SK-N-SH (cell line): ENCODE measurements at regions not wholly inside any gene's neighbourhood (a gene's known extent, or its start where the extent isn't known, plus 50 kb on each side); places are given as distances from the start of the nearest gene placed in this dataset.
"Not testable (repeated sequence)": the region's sequence is repeated elsewhere in the genome, so short reads cannot be mapped to it uniquely, and the experiment has no call there.

Experiments
- CTCF ChIA-PET: fragments of 300-600, 350-600 bp; formaldehyde crosslinking; extraction: SDS; loops from one replicate; lab custom pipeline; 2021; lab: Yijun Ruan, JAX
- POLR2A ChIA-PET: fragments of 350-600 bp; sonication (Branson Sonifier 250); formaldehyde crosslinking; extraction: SDS; loops from one replicate; lab custom pipeline; 2020; ENCODE audit warnings: antibody characterized with exemption, inconsistent platforms; lab: Yijun Ruan, JAX
- DNase-seq: peaks from one replicate; pipeline ENCODE4 v3.0.0; 2012
- H2AFZ ChIP-seq: fragments of 200-600 bp; sonication (generic); 2 replicates; pipeline ENCODE4 v1.8.1; 2016; ENCODE audit warnings: antibody characterized with exemption, mild to moderate bottlenecking, low read depth
- H3F3A ChIP-seq: fragments of 200-600 bp; sonication (generic); replicated peaks from 2 replicates; pipeline ENCODE3; 2016; ENCODE audit warnings: antibody characterized with exemption, mild to moderate bottlenecking; ENCODE audit not compliant: insufficient read depth
- H3K27ac ChIP-seq, 2 experiments: fragments of 200-500 bp in 1 of 2; fragments of 200-600 bp in 1 of 2; sonication (Bioruptor generic) in 1 of 2; sonication (generic), shearing (Covaris generic) in 1 of 2; 2 replicates each; pipeline versions ENCODE4 v1.5.1 to v1.6.1; 2014 to 2016; ENCODE audit warnings: low read depth in 2 of 2, inconsistent platforms in 1 of 2, low read length in 1 of 2, mild to moderate bottlenecking in 1 of 2, mixed read lengths in 1 of 2
- H3K27me3 ChIP-seq: fragments of 200-600 bp; sonication (generic), shearing (Covaris generic); 2 replicates; pipeline ENCODE4 v1.6.1; 2016; ENCODE audit warnings: mixed run types; ENCODE audit not compliant: insufficient read depth
- H3K36me3 ChIP-seq, 2 experiments: fragments of 200-500 bp in 1 of 2; fragments of 200-600 bp in 1 of 2; sonication (Bioruptor generic) in 1 of 2; sonication (generic) in 1 of 2; replicated peaks in 1 of 2; 2 replicates each; pipeline versions ENCODE3 to v1.5.1; 2014 to 2016; ENCODE audit warnings: low read length in 1 of 2, mild to moderate bottlenecking in 1 of 2; ENCODE audit not compliant: insufficient read depth in 2 of 2, control insufficient read depth in 1 of 2
- H3K4me1 ChIP-seq, 2 experiments: fragments of 200-500 bp in 1 of 2; fragments of 200-600 bp in 1 of 2; sonication (Bioruptor generic) in 1 of 2; sonication (generic), shearing (Covaris generic) in 1 of 2; 2 replicates each; pipeline versions ENCODE4 v1.5.1 to v1.6.1; 2014 to 2016; ENCODE audit warnings: low read depth in 1 of 2, low read length in 1 of 2, mixed run types in 1 of 2; ENCODE audit not compliant: insufficient read depth in 2 of 2, control insufficient read depth in 1 of 2
- H3K4me2 ChIP-seq: fragments of 200-600 bp; sonication (generic), shearing (Covaris generic); 2 replicates; pipeline ENCODE4 v1.6.1; 2017; ENCODE audit warnings: mixed run types
- H3K4me3 ChIP-seq, 2 experiments: fragments of 200-500 bp in 1 of 2; fragments of 200-600 bp in 1 of 2; sonication (Bioruptor generic) in 1 of 2; sonication (generic), shearing (Covaris generic) in 1 of 2; 2 replicates each; pipeline versions ENCODE4 v1.5.1 to v1.8.1; 2014 to 2016; ENCODE audit warnings: low read depth in 2 of 2, inconsistent platforms in 1 of 2, low read length in 1 of 2, mild to moderate bottlenecking in 1 of 2, mixed read lengths in 1 of 2, moderate library complexity in 1 of 2
- H3K79me2 ChIP-seq: fragments of 200-600 bp; sonication (generic); 2 replicates; pipeline ENCODE4 v1.8.1; 2017; ENCODE audit warnings: mild to moderate bottlenecking; ENCODE audit not compliant: insufficient read depth
- H3K9ac ChIP-seq: fragments of 200-600 bp; sonication (generic); 2 replicates; pipeline ENCODE4 v1.6.1; 2017; ENCODE audit warnings: mixed run types
- H3K9me2 ChIP-seq: fragments of 200-600 bp; sonication (generic); 2 replicates; pipeline ENCODE4 v1.6.1; 2017; ENCODE audit warnings: mixed run types
- H3K9me3 ChIP-seq: fragments of 200-600 bp; sonication (generic); 2 replicates; pipeline ENCODE4 v1.6.1; 2017; ENCODE audit warnings: mixed run types, mild to moderate bottlenecking, moderate library complexity
- H4K20me1 ChIP-seq: fragments of 200-600 bp; sonication (generic); 2 replicates; pipeline ENCODE4 v1.6.1; 2017; ENCODE audit warnings: mild to moderate bottlenecking, mixed run types; ENCODE audit not compliant: insufficient read depth
- ELF1 ChIP-seq: IDR thresholded peaks from 2 replicates; pipeline ENCODE4 v1.4.0; 2012
- EZH2phosphoT487 ChIP-seq: fragments of 200-600 bp; sonication (generic); IDR thresholded peaks from 2 replicates; pipeline ENCODE4 v1.6.1; 2017; ENCODE audit warnings: low read depth, mixed run types, mild to moderate bottlenecking, antibody characterized with exemption, moderate library complexity, borderline replicate concordance
- FOXJ3 ChIP-seq: sonication (generic); formaldehyde crosslinking; IDR thresholded peaks from 2 replicates; pipeline ENCODE4 v1.5.1; 2020; ENCODE audit warnings: mild to moderate bottlenecking, missing genetic modification reagents
- FOXM1 ChIP-seq: IDR thresholded peaks from 2 replicates; pipeline ENCODE4 v1.4.0; 2012; ENCODE audit warnings: low read depth, mild to moderate bottlenecking
- GABPA ChIP-seq: IDR thresholded peaks from 2 replicates; pipeline ENCODE4 v1.4.0; 2012; ENCODE audit warnings: low read depth, mild to moderate bottlenecking
- NRF1 ChIP-seq: IDR thresholded peaks from 2 replicates; pipeline ENCODE4 v1.6.1; 2012; ENCODE audit warnings: low read depth, mild to moderate bottlenecking, low read length
- POLR2AphosphoS5 ChIP-seq: IDR thresholded peaks from 2 replicates; pipeline ENCODE4 v1.6.1; 2012; ENCODE audit warnings: low read depth, low read length
- RAD21 ChIP-seq: IDR thresholded peaks from 2 replicates; pipeline ENCODE4 v1.6.1; 2012; ENCODE audit warnings: mild to moderate bottlenecking, low read length
- RCOR1 ChIP-seq: fragments of 150-350 bp; IDR thresholded peaks from 2 replicates; pipeline ENCODE4 v1.6.1; 2017; ENCODE audit warnings: antibody characterized with exemption, low read length
- TAF1 ChIP-seq: IDR thresholded peaks from 2 replicates; pipeline ENCODE4 v1.6.1; 2012; ENCODE audit warnings: low read depth, mild to moderate bottlenecking, low read length, moderate library complexity, borderline replicate concordance
- TEAD4 ChIP-seq: IDR thresholded peaks from 2 replicates; pipeline ENCODE4 v1.4.0; 2012; ENCODE audit warnings: mild to moderate bottlenecking, borderline replicate concordance; ENCODE audit not compliant: insufficient read depth
- WGBS: methylation state at CpG from one replicate; pipeline ENCODE4 v1.1.6; 2017; ENCODE audit warnings: low lambda C conversion rate; 5-methylcytosine and 5-hydroxymethylcytosine counted together
- TF ChIP-seq, protein P1 (sequence below): IDR thresholded peaks from 2 replicates; pipeline ENCODE4 v1.4.0; 2012; ENCODE audit warnings: low read depth, borderline replicate concordance
- TF ChIP-seq, protein P2 (sequence below): IDR thresholded peaks from 2 replicates; pipeline ENCODE4; 2012
- TF ChIP-seq, protein P3 (sequence below): fragments of 150-350 bp; IDR thresholded peaks from 2 replicates; pipeline ENCODE4 v1.6.1; 2016; ENCODE audit warnings: mild to moderate bottlenecking, low read depth, low read length
- TF ChIP-seq, protein P4 (sequence below): IDR thresholded peaks from 2 replicates; pipeline ENCODE4 v1.4.0; 2012; ENCODE audit warnings: low read depth
- TF ChIP-seq, protein P5 (sequence below): IDR thresholded peaks from 2 replicates; pipeline ENCODE4 v1.6.1; 2012; ENCODE audit warnings: mild to moderate bottlenecking, low read depth, low read length, moderate library complexity

DNA sequence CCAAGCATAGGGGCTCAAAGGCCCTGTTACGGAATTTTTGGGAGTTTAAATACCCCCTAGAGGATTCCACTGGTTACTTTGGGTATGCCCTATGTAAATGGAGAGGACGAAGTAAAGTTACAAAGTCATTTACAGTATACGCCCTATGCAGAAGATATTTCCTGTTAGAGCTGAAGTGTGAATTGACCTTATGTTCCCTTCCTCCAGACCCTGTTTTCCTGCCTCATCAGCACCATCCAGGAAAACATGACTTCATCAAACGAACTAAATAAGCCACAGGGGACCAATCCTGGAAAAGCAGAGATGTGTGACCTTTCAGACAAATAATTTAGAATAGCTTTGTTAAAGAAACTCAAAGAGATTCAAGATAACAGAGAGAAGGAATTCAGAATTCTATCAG lies 177.4 kb downstream of the SQOR start (continued):
- TF ChIP-seq, protein P1, sequence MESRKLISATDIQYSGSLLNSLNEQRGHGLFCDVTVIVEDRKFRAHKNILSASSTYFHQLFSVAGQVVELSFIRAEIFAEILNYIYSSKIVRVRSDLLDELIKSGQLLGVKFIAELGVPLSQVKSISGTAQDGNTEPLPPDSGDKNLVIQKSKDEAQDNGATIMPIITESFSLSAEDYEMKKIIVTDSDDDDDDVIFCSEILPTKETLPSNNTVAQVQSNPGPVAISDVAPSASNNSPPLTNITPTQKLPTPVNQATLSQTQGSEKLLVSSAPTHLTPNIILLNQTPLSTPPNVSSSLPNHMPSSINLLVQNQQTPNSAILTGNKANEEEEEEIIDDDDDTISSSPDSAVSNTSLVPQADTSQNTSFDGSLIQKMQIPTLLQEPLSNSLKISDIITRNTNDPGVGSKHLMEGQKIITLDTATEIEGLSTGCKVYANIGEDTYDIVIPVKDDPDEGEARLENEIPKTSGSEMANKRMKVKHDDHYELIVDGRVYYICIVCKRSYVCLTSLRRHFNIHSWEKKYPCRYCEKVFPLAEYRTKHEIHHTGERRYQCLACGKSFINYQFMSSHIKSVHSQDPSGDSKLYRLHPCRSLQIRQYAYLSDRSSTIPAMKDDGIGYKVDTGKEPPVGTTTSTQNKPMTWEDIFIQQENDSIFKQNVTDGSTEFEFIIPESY = no peak
- TF ChIP-seq, protein P2, sequence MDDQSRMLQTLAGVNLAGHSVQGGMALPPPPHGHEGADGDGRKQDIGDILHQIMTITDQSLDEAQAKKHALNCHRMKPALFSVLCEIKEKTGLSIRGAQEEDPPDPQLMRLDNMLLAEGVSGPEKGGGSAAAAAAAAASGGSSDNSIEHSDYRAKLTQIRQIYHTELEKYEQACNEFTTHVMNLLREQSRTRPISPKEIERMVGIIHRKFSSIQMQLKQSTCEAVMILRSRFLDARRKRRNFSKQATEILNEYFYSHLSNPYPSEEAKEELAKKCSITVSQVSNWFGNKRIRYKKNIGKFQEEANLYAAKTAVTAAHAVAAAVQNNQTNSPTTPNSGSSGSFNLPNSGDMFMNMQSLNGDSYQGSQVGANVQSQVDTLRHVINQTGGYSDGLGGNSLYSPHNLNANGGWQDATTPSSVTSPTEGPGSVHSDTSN = no peak
- TF ChIP-seq TAF1 (no peak), RAD21 (no peak), FOXJ3 (CRISPR knock-in tag) (no peak), TEAD4 (no peak), EZH2phosphoT487 (no peak), NRF1 (no peak)
- TF ChIP-seq, protein P3, sequence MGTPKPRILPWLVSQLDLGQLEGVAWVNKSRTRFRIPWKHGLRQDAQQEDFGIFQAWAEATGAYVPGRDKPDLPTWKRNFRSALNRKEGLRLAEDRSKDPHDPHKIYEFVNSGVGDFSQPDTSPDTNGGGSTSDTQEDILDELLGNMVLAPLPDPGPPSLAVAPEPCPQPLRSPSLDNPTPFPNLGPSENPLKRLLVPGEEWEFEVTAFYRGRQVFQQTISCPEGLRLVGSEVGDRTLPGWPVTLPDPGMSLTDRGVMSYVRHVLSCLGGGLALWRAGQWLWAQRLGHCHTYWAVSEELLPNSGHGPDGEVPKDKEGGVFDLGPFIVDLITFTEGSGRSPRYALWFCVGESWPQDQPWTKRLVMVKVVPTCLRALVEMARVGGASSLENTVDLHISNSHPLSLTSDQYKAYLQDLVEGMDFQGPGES = no peak
- TF ChIP-seq, all 33 proteins: peak for 0

DNA sequence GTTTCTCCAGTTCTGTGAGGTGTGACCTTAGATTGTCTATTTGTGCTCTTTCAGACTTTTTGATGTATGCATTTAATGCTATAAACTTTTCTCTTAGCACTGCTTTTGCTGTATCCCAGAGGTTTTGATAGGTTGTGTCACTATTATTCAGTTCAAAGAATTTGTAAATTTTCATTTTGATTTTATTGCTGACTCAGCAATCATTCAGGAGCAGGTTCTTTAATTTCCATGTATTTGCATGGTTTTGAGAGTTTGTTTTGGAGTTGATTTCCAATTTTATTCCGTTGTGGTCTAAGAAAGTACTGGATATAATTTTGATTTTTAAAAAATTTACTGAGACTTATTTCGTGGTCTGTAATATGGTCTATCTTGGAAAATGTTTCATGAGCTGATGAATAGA lies 182.7 kb downstream of the SQOR start:
- CTCF ChIA-PET = not testable (repeated sequence)
- WGBS = 16% methylated on average over 2 of the region's 2 CpGs

DNA sequence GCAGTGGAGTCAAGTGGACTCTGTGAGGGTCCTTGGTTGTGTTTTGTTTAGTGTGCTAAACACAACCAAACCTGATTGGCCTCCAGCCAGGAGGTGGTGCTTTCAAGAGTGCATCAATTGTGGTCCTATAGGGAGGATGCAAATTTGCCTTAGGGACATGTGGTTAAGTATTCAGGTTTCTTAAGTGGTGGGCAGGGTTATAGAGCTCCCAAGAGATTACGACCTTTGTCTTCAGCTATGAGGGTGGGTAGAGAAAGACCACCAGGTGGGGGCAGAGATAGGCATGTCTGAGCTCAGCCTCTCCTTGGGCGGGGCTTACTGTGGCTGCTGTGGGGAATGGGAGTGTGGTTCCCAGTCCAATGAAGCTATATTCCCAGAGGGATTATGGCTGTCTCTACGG lies 186.6 kb downstream of the SQOR start:
- Histone ChIP-seq H3K9ac (no peak overlapping the region), H3K27me3 (no peaks in the 10 kb centered on the region), H3F3A (no peaks in the 10 kb centered on the region), H3K9me2 (no peaks in the 10 kb centered on the region), H3K4me3 (no peak overlapping the region), H3K36me3 (no peaks in the 10 kb centered on the region), H4K20me1 (no peaks in the 10 kb centered on the region), H3K79me2 (no peaks in the 10 kb centered on the region), H2AFZ (no peak overlapping the region), H3K4me2 (no peak overlapping the region), H3K27ac (no peak overlapping the region), H3K4me1 (no peaks in the 10 kb centered on the region), H3K9me3 (no peaks in the 10 kb centered on the region)
- CTCF ChIA-PET = interaction anchor here (1.2 to 2.8 kb wide), 2 partner anchors 26 to 116 kb away, joined by 4 to 7 read pairs; no protein-coding TSS in a partner anchor
- POLR2A ChIA-PET = no interaction called here
- 4% methylated on average over 2 of the region's 3 CpGs for WGBS
- no peak for DNase-seq
- TF ChIP-seq ELF1 (no peak), RCOR1 (no peak), GABPA (no peak), TAF1 (no peak), FOXM1 (no peak), POLR2AphosphoS5 (no peak)
- TF ChIP-seq, protein P4, sequence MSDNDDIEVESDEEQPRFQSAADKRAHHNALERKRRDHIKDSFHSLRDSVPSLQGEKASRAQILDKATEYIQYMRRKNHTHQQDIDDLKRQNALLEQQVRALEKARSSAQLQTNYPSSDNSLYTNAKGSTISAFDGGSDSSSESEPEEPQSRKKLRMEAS = no peak
- TF ChIP-seq, protein P5, sequence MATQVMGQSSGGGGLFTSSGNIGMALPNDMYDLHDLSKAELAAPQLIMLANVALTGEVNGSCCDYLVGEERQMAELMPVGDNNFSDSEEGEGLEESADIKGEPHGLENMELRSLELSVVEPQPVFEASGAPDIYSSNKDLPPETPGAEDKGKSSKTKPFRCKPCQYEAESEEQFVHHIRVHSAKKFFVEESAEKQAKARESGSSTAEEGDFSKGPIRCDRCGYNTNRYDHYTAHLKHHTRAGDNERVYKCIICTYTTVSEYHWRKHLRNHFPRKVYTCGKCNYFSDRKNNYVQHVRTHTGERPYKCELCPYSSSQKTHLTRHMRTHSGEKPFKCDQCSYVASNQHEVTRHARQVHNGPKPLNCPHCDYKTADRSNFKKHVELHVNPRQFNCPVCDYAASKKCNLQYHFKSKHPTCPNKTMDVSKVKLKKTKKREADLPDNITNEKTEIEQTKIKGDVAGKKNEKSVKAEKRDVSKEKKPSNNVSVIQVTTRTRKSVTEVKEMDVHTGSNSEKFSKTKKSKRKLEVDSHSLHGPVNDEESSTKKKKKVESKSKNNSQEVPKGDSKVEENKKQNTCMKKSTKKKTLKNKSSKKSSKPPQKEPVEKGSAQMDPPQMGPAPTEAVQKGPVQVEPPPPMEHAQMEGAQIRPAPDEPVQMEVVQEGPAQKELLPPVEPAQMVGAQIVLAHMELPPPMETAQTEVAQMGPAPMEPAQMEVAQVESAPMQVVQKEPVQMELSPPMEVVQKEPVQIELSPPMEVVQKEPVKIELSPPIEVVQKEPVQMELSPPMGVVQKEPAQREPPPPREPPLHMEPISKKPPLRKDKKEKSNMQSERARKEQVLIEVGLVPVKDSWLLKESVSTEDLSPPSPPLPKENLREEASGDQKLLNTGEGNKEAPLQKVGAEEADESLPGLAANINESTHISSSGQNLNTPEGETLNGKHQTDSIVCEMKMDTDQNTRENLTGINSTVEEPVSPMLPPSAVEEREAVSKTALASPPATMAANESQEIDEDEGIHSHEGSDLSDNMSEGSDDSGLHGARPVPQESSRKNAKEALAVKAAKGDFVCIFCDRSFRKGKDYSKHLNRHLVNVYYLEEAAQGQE = no peak
- TF ChIP-seq, protein P2 = no peak

More for the DNA sequence above, 182.7 kb downstream of the SQOR start:
- H3K36me3 ChIP-seq, H3K9me2 ChIP-seq, H3K9ac ChIP-seq, H3K4me2 ChIP-seq, H4K20me1 ChIP-seq, H2AFZ ChIP-seq, H3K27ac ChIP-seq, H3K9me3 ChIP-seq, DNase-seq, H3K79me2 ChIP-seq, H3K4me1 ChIP-seq, POLR2A ChIA-PET, H3F3A ChIP-seq, H3K27me3 ChIP-seq, H3K4me3 ChIP-seq: not testable (repeated sequence)
